Astrocyte of the cerebellum (primary cell): ENCODE measurements at regions not wholly inside any gene's neighbourhood (a gene's known extent, or its start where the extent isn't known, plus 50 kb on each side); places are given as distances from the start of the nearest gene placed in this dataset.
"Not testable (repeated sequence)": the region's sequence is repeated elsewhere in the genome, so short reads cannot be mapped to it uniquely, and the experiment has no call there.

Experiments used
- DNase-seq: peaks from one replicate; pipeline ENCODE4 v3.0.0-alpha.2; 2011; ENCODE audit warnings: low read depth
- H3K4me3 ChIP-seq: 2 replicates; pipeline ENCODE4 v1.5.1; 2011; ENCODE audit warnings: mild to moderate bottlenecking, low read depth, low read length, moderate library complexity
- CTCF ChIP-seq: IDR thresholded peaks from 2 replicates; pipeline ENCODE4 v1.5.1; 2012; ENCODE audit warnings: low read length, low read depth, moderate library complexity, mild to moderate bottlenecking; ENCODE audit errors: missing control alignments
- in situ Hi-C: cut with HindIII; loops from 2 replicates; pipeline ENCODE4 v1.10.0; 2017; ENCODE audit warnings: low sequenced_read_pairs

- no peak for DNase-seq
- no peak for TF ChIP-seq CTCF
- in situ Hi-C loops = no loop called here
- H3K4me3 ChIP-seq = no peak overlapping the region
Measured at GRCh38 chr3:194870394-194871110, 184.9 kb downstream of the FAM43A start.

DNA sequence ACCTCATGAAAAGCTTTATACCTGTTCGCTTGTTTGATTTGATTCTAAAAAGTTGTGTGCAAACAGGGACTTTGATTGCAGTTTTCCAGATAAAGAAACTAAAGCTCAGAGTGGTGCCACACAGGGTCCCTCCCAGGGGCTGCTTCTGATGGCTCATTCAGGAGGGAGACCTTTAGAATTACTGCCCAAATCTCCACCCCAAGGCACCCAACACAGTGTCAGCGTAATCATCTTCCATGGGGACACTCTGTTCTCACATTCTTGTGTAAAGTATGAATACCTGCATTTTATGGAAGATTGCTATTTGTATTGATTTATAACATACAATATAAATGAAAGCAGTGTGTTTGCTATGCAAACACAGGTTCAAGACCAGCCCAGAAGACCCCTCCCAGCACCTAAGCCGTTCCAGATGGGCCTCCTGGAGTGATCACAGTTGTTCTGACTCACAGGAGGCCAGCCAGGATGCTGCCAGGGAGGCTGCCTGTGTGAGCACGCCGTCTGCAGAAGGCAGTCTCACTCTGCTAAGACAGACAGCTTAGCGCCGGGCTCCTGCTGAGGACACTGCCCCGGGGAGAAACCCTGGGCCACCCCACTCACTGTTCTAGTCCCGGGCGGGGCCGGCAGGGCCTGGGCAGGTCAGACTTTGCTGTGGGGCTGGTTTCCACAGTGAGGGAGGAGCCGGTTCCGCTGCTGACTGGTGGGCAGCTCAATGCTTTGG lies 185.6 kb downstream of the FAM43A start:
- no peak overlapping the region for H3K4me3 ChIP-seq
- DNase-seq = peak; percentile 39
- in situ Hi-C loops = no loop called here
- TF ChIP-seq CTCF = no peak

DNA sequence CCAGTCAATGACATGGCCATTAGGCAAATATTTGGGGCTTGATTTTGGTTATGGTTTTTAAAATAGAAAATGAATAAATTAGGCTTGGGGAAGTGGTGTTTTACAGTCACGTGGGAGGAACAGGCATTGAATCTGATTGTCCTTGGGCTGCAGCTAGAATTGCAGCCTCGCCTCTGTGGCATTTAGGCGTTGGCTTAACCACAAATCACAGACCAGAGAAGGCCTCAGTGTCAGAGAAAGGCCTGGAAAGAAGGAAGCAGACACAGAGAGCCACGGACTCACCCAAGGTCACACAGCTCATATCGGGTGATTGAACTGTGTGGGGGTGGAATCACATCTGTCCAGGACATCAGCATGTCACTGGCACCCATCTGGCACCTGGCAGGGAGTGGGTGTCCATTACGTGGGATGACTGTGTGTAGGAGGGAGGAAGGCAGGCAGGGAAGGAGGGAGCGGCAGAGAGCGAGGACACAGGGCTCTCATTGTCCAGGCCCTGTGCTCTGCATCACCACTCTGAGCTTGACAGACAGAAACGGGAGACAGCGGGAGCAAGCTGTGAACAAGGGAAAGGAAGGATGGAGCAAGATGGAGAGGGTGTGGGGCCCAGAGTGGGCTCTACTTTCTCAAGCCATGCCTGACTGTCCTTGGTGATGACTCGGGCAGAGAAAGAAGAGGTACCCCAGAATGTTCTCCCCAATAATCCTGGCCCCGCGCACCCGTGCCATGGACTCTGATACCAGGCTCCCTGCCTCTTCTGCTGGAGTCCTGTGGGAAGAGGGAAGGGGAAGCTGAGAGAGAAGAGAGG lies 186.4 kb downstream of the FAM43A start:
- DNase-seq = no peak
- TF ChIP-seq CTCF = no peak
- in situ Hi-C loops = no loop called here
- H3K4me3 ChIP-seq = no peak overlapping the region

- in situ Hi-C loops = no loop called here
Measured at GRCh38 chr3:194872669-194872977, 186.9 kb downstream of the FAM43A start.

DNA sequence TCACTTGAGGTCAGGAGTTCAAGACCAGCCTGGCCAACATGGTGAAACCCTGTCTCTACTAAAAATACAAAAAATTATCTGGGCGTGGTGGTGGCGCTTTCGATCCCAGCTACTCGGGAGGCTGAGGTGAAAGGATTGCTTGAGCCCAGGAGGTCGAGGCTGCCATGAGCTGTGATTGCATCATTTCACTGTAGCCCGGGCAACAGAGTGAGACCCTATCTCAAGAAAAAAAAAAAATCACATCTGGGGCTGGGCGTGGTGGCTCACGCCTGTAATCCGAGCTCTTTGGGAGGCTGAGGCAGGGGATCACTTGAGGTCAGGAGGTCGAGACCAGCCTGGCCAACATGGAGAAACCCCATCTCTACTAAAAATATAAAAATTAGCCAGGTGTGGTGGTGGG lies 187.8 kb downstream of the FAM43A start:
- DNase-seq, in situ Hi-C loops, H3K4me3 ChIP-seq: not testable (repeated sequence)

More at GRCh38 chr3:194872669-194872977, 186.9 kb downstream of the FAM43A start:
- no peak overlapping the region for H3K4me3 ChIP-seq
- DNase-seq = peak; percentile 26
- TF ChIP-seq CTCF = no peak

DNA sequence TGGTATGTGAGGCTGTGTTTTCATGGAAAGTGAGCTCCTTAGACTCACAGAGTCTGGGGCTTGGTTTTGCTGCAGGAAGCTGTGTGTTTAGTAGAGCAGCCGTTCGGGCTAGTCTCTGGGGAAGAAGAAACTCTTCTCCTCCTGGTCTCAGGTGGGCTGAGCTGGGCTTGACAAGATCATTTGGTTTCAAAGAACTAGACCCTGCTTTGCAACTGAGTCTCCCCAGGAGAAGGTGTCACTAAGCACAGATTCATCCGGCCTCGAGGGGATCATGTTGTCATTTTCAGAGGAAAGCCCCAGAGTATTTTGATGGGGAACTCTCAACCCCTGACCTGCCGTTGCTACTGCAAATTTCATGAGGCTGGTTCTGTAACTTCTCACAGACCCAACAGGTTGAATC lies 188.5 kb downstream of the FAM43A start:
- in situ Hi-C loops = no loop called here
- no peak overlapping the region for H3K4me3 ChIP-seq
- no peak for DNase-seq
- TF ChIP-seq CTCF = no peak

DNA sequence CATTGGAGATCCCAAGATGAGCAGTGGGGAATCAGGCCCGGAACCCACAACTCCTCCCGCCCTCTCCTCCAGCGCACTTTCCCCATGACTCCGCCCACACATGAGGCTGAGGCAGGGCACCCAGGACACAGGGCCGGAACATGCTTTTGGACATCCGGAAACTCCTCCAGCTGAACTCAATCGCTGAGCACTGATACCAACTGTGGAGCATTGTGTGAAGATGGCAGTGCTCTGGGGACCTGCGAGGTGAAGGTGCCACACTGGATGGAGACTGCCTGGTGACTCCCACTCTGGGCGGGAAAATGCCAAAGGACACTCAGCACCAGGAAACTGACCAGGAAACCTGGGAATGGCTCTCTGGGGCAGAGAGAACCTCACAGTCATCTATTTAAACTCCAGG lies 189.1 kb downstream of the FAM43A start:
- no peak for DNase-seq
- in situ Hi-C loops = no loop called here
- no peak overlapping the region for H3K4me3 ChIP-seq
- no peak for TF ChIP-seq CTCF
